ENCODE measurements at regions not wholly inside any gene's neighbourhood (a gene's known extent, or its start where the extent isn't known, plus 50 kb on each side); places are given as distances from the start of the nearest gene placed in this dataset.

DNA sequence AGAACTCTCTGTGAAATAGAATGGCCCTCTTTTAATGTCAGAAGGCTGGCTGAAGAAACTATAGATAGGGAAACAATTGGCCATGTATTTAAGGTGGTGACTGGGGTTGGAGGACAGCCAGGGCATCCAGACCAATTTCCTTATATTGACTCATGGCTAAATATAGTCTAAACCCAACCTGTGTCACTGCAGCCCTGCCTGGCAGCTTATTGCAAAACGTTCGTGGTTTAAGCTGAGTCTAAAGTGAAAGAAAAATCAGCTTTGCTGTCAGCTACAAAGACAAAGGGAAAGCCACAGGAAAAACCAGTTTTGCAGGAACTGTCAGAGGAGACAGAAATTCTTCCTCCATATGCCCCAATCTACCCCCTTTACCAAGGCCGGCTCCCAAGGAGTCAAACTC, 902.8 kb upstream of the NDST4 start:
- TF ChIP-seq, protein P1, sequence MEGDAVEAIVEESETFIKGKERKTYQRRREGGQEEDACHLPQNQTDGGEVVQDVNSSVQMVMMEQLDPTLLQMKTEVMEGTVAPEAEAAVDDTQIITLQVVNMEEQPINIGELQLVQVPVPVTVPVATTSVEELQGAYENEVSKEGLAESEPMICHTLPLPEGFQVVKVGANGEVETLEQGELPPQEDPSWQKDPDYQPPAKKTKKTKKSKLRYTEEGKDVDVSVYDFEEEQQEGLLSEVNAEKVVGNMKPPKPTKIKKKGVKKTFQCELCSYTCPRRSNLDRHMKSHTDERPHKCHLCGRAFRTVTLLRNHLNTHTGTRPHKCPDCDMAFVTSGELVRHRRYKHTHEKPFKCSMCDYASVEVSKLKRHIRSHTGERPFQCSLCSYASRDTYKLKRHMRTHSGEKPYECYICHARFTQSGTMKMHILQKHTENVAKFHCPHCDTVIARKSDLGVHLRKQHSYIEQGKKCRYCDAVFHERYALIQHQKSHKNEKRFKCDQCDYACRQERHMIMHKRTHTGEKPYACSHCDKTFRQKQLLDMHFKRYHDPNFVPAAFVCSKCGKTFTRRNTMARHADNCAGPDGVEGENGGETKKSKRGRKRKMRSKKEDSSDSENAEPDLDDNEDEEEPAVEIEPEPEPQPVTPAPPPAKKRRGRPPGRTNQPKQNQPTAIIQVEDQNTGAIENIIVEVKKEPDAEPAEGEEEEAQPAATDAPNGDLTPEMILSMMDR (IDR thresholded peaks at IDR 0.05; ENCODE audit: insufficient read depth, low read length): no peak
- TF ChIP-seq GABPA (IDR thresholded peaks at IDR 0.05; ENCODE audit: low read depth) (no peak), SPI1 (IDR thresholded peaks at IDR 0.05; ENCODE audit: borderline replicate concordance, low read depth) (no peak), REST (IDR thresholded peaks at IDR 0.05; ENCODE audit: insufficient replicate concordance, low read depth) (no peak), POLR2AphosphoS5 (IDR thresholded peaks at IDR 0.05; ENCODE audit: low read depth) (peak; percentile 65)
- DNase-seq (ENCODE audit: low read depth in 1 of 2, low spot score in 1 of 2): peak; percentile 16 to 89
- peak overlapping the region; percentile 17; the same call in 1 of the 2 replicates for H3K4me3 ChIP-seq (replicated peaks; ENCODE audit: insufficient read depth, low read length)
- H3K27ac ChIP-seq (replicated peaks): peak overlapping the region; percentile 79
- no peaks in the 10 kb centered on the region for H3K27me3 ChIP-seq (ENCODE audit: insufficient read depth, poor library complexity, severe bottlenecking)

DNA sequence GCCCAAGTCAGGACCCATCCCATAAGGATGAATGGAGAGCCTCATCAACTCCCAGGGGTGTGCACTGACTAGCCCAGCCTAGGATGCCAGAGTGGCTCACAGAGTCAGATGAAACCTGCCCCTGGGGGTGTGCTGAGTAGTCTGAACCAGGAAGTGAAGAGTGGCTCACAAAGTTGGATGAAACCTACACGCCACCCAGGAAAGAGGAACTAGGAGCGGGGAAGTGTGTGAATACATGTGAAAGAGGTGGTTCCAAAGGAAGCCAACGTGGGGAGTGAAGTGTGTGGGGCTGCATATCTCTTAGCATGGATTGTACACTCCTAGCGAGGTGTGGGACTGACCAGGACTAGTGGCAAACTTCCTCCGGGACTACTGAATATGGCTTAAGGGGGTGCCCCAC, 902.1 kb upstream of the NDST4 start:
- Histone ChIP-seq H3K27me3 (ENCODE audit: insufficient read depth, poor library complexity, severe bottlenecking) (no peaks in the 10 kb centered on the region), H3K27ac (replicated peaks) (peak overlapping the region; percentile 79), H3K4me3 (replicated peaks; ENCODE audit: insufficient read depth, low read length) (no peak overlapping the region)
- TF ChIP-seq REST (IDR thresholded peaks at IDR 0.05; ENCODE audit: insufficient replicate concordance, low read depth) (no peak), POLR2AphosphoS5 (IDR thresholded peaks at IDR 0.05; ENCODE audit: low read depth) (peak; percentile 6; the same call in 1 of the 2 replicates), SPI1 (IDR thresholded peaks at IDR 0.05; ENCODE audit: borderline replicate concordance, low read depth) (peak; percentile 85)
- DNase-seq (ENCODE audit: low read depth in 1 of 2, low spot score in 1 of 2): peak; percentile 65 to 75

DNA sequence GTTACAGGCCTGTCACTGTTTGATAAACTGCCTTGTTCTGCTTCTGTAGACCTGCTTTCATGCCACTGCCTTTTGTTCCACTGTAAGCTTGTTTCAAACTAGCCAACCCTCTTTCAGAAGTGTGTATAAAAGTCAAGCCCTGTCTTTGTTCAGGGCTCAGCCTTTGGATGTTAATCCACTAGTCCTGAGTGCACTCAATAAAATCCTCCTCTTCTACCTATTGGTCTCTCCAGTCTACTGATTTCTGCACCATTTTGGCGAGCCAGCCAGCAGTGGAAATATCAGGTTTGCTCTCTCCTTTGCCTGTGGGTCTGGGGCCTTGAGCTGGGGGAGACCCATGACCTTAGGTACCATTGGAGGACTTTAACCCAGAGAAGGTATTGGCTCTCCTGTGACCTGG, 901.6 kb upstream of the NDST4 start:
- H3K27me3 ChIP-seq (ENCODE audit: insufficient read depth, poor library complexity, severe bottlenecking): no peaks in the 10 kb centered on the region
- DNase-seq (ENCODE audit: low read depth in 1 of 2, low spot score in 1 of 2): peak in 1 of 2 experiments; percentile 20
- H3K27ac ChIP-seq (replicated peaks): peak overlapping the region; percentile 79
- H3K4me3 ChIP-seq (replicated peaks; ENCODE audit: insufficient read depth, low read length): no peak overlapping the region
- TF ChIP-seq POLR2AphosphoS5 (IDR thresholded peaks at IDR 0.05; ENCODE audit: low read depth) (no peak), REST (IDR thresholded peaks at IDR 0.05; ENCODE audit: insufficient replicate concordance, low read depth) (no peak), SPI1 (IDR thresholded peaks at IDR 0.05; ENCODE audit: borderline replicate concordance, low read depth) (no peak), GABPA (IDR thresholded peaks at IDR 0.05; ENCODE audit: low read depth) (no peak)
- TF ChIP-seq, protein P1 (IDR thresholded peaks at IDR 0.05; ENCODE audit: insufficient read depth, low read length): no peak

Data from HL-60 (cell line).